HL-60 (cell line): ENCODE measurements at regions not wholly inside any gene's neighbourhood (a gene's known extent, or its start where the extent isn't known, plus 50 kb on each side); places are given as distances from the start of the nearest gene placed in this dataset.

Source experiments
- DNase-seq, 2 experiments: peaks; one replicate each; pipeline ENCODE4 v3.0.0-alpha.2; 2010 to 2020; ENCODE audit warnings: low read depth in 1 of 2, low spot score in 1 of 2
- H3K27ac ChIP-seq: fragments of 250-450 bp; sonication (Bioruptor Pico); replicated peaks from 2 replicates; pipeline ENCODE4 v1.5.1; 2020; ENCODE audit warnings: mild to moderate bottlenecking, moderate library complexity
- H3K27me3 ChIP-seq: fragments of 250-450 bp; sonication (Bioruptor Pico); 2 replicates; pipeline ENCODE4 v1.5.1; 2021; ENCODE audit warnings: mild to moderate bottlenecking, moderate library complexity; ENCODE audit not compliant: insufficient read depth, poor library complexity, severe bottlenecking
- H3K4me3 ChIP-seq: replicated peaks from 2 replicates; pipeline ENCODE4 v1.5.1; 2011; ENCODE audit warnings: mild to moderate bottlenecking, control low read depth, low read length; ENCODE audit not compliant: insufficient read depth
- CTCF ChIP-seq: IDR thresholded peaks from one replicate; pipeline ENCODE4 v1.5.1; 2011; ENCODE audit warnings: low read length, control low read depth, inconsistent platforms; ENCODE audit not compliant: insufficient read depth
- GABPA ChIP-seq: IDR thresholded peaks from 2 replicates; pipeline ENCODE4 v1.6.1; 2012; ENCODE audit warnings: low read depth
- POLR2AphosphoS5 ChIP-seq: IDR thresholded peaks from 2 replicates; pipeline ENCODE4 v1.6.1; 2012; ENCODE audit warnings: low read depth
- REST ChIP-seq: IDR thresholded peaks from 2 replicates; pipeline ENCODE4 v1.6.1; 2012; ENCODE audit warnings: low read depth; ENCODE audit not compliant: insufficient replicate concordance
- SPI1 ChIP-seq: IDR thresholded peaks from 2 replicates; pipeline ENCODE4 v1.6.1; 2012; ENCODE audit warnings: low read depth, mild to moderate bottlenecking, borderline replicate concordance

GRCh38 chr2:23219666-23220065, 165.3 kb upstream of the KLHL29 start:
- Histone ChIP-seq H3K4me3 (no peak overlapping the region), H3K27ac (no peak overlapping the region), H3K27me3 (no peaks in the 10 kb centered on the region)
- TF ChIP-seq SPI1 (no peak), CTCF (no peak)
- DNase-seq = no peak

- DNase-seq = no peak
- no peak overlapping the region for H3K4me3 ChIP-seq
- TF ChIP-seq SPI1 (no peak), CTCF (no peak), REST (no peak), POLR2AphosphoS5 (no peak), GABPA (no peak)
Measured at GRCh38 chr2:23220513-23221094, 164.4 kb upstream of the KLHL29 start.

GRCh38 chr2:23221236-23221635, 163.7 kb upstream of the KLHL29 start:
- DNase-seq = no peak
- no peak overlapping the region for H3K27ac ChIP-seq
- H3K27me3 ChIP-seq = no peaks in the 10 kb centered on the region
- no peak for TF ChIP-seq SPI1
- TF ChIP-seq GABPA = no peak
- TF ChIP-seq CTCF = no peak
- TF ChIP-seq POLR2AphosphoS5 = no peak
- no peak for TF ChIP-seq REST
- no peak overlapping the region for H3K4me3 ChIP-seq

More at GRCh38 chr2:23220513-23221094, 164.4 kb upstream of the KLHL29 start:
- H3K27ac ChIP-seq = no peak overlapping the region
- H3K27me3 ChIP-seq = no peaks in the 10 kb centered on the region

- TF ChIP-seq SPI1 (no peak), REST (no peak), POLR2AphosphoS5 (no peak), GABPA (no peak), CTCF (no peak)
- no peak for DNase-seq
- no peaks in the 10 kb centered on the region for H3K27me3 ChIP-seq
- H3K4me3 ChIP-seq = no peak overlapping the region
- H3K27ac ChIP-seq = no peak overlapping the region
Measured at GRCh38 chr2:23221901-23222300, 163.1 kb upstream of the KLHL29 start.
